ENCODE measurements at regions not wholly inside any gene's neighbourhood (a gene's known extent, or its start where the extent isn't known, plus 50 kb on each side); places are given as distances from the start of the nearest gene placed in this dataset.

DNA sequence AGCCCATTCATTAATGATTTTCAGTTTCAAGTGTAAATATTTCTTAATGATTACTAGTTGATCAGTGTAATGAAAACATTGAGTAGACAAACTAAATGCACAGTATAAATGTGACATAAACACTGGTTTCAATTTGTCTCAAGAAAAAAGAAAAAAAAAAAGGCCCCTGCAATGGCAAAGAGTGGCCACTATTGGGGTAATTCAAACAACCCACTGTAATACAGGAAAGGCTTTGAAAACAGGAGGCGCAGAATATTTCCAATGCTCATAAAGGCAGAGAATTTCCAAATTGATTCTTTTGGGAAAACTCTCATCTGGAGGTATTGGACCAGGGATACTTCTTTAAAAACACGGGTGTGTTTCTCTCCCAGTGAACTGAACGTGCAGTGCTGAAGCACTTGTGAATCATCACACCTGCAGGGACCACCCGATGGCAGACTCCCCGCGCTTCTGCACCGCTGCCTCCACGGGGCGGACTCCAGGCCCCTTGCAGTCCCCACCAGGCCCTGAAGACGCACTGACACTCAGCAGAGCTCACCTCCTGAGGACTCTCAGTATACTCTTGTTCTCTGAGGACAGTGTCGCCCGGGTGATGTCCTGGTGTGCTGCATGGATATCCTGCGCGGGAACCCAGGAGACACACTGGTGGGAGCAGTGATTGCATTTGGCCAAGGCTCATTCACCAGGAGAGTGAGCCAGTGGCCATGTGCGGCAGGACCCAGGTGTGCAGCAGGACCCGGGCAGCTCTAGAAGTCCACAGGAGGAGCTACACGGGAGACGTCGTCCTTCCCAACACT, 227.6 kb upstream of the IRX4 start:
- WGBS, 2 experiments (ENCODE audit: insufficient coverage in 2 of 2) = 87 to 92% methylated on average over 19 of the region's 19 CpGs
- Histone ChIP-seq H3K4me1 (ENCODE audit: control insufficient read depth, insufficient read depth, low read length, poor library complexity, severe bottlenecking) (no peaks in the 10 kb centered on the region), H3K27ac (ENCODE audit: low read depth, low read length, severe bottlenecking) (no peak overlapping the region), H3K36me3 (ENCODE audit: control insufficient read depth, insufficient read depth, low read length) (no peaks in the 10 kb centered on the region), H3K4me3 (ENCODE audit: extremely low read depth, insufficient read depth, low read length, poor library complexity, severe bottlenecking) (no peak overlapping the region), H3K9me3 (ENCODE audit: control insufficient read depth, low read length) (no peaks in the 10 kb centered on the region)

DNA sequence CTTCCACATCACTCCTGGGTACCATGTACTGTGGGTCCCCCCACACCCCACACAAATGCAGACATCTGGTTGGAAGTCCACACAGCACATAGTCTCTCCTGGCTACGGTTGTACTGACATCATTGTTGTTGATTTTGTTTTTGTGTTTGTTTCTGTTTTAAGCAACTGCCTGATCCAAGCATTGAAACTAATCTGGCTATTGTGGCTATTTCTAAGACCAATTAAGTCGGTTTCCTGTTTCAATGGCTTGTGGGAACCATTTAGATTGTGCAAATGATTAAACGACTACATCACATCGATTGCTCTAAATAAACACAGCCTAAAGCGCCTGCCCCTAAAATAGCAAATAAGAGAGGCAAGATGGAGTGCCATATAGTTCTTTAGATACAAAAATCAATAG, 226.8 kb upstream of the IRX4 start:
- no peaks in the 10 kb centered on the region for H3K36me3 ChIP-seq (ENCODE audit: control insufficient read depth, insufficient read depth, low read length)
- WGBS, 2 experiments (ENCODE audit: insufficient coverage in 2 of 2) = 83% methylated on average over 3 of the region's 5 CpGs; no CpG with 5 or more reads in 1 of the 2 experiments
- no peaks in the 10 kb centered on the region for H3K4me1 ChIP-seq (ENCODE audit: control insufficient read depth, insufficient read depth, low read length, poor library complexity, severe bottlenecking)
- H3K27ac ChIP-seq (ENCODE audit: low read depth, low read length, severe bottlenecking) = no peak overlapping the region
- no peaks in the 10 kb centered on the region for H3K9me3 ChIP-seq (ENCODE audit: control insufficient read depth, low read length)
- no peak overlapping the region for H3K4me3 ChIP-seq (ENCODE audit: extremely low read depth, insufficient read depth, low read length, poor library complexity, severe bottlenecking)

- no peak overlapping the region for H3K4me3 ChIP-seq (ENCODE audit: extremely low read depth, insufficient read depth, low read length, poor library complexity, severe bottlenecking)
- H3K27ac ChIP-seq (ENCODE audit: low read depth, low read length, severe bottlenecking) = no peak overlapping the region
- no peaks in the 10 kb centered on the region for H3K4me1 ChIP-seq (ENCODE audit: control insufficient read depth, insufficient read depth, low read length, poor library complexity, severe bottlenecking)
- WGBS, 2 experiments (ENCODE audit: insufficient coverage in 2 of 2) = 87% methylated on average over 2 of the region's 2 CpGs; no CpG with 5 or more reads in 1 of the 2 experiments
- no peaks in the 10 kb centered on the region for H3K36me3 ChIP-seq (ENCODE audit: control insufficient read depth, insufficient read depth, low read length)
- H3K9me3 ChIP-seq (ENCODE audit: control insufficient read depth, low read length) = no peaks in the 10 kb centered on the region
These were observed 224.0 kb upstream of the IRX4 start for GRCh38 chr5:2106721-2107120.

GRCh38 chr5:2105141-2105540, 222.4 kb upstream of the IRX4 start:
- no peaks in the 10 kb centered on the region for H3K4me1 ChIP-seq (ENCODE audit: control insufficient read depth, insufficient read depth, low read length, poor library complexity, severe bottlenecking)
- H3K9me3 ChIP-seq (ENCODE audit: control insufficient read depth, low read length) = no peaks in the 10 kb centered on the region
- WGBS, 2 experiments (ENCODE audit: insufficient coverage in 2 of 2) = 90 to 97% methylated on average over 12 of the region's 12 CpGs
- H3K4me3 ChIP-seq (ENCODE audit: extremely low read depth, insufficient read depth, low read length, poor library complexity, severe bottlenecking) = no peak overlapping the region
- H3K36me3 ChIP-seq (ENCODE audit: control insufficient read depth, insufficient read depth, low read length) = no peaks in the 10 kb centered on the region
- no peak overlapping the region for H3K27ac ChIP-seq (ENCODE audit: low read depth, low read length, severe bottlenecking)

DNA sequence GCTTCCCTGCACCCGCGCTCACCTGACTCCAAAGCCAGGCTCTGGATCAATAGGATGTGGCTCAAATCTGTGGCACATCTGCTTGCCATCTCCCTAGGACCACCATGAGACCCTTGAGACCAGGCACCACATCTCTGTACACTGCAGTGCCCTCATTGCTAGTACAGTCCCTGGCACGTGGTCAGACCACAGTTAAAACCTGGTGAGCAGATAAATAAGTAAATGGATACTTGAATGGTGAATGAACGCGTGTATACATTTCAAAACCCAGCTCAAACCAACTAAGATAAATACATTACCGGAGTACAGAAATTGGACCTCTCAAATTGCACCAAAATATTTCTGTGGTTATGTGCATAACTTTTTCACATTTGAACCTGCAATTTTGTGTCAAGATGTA, 221.2 kb upstream of the IRX4 start:
- Histone ChIP-seq H3K4me3 (ENCODE audit: extremely low read depth, insufficient read depth, low read length, poor library complexity, severe bottlenecking) (no peak overlapping the region), H3K4me1 (ENCODE audit: control insufficient read depth, insufficient read depth, low read length, poor library complexity, severe bottlenecking) (no peaks in the 10 kb centered on the region), H3K9me3 (ENCODE audit: control insufficient read depth, low read length) (no peaks in the 10 kb centered on the region), H3K36me3 (ENCODE audit: control insufficient read depth, insufficient read depth, low read length) (no peaks in the 10 kb centered on the region), H3K27ac (ENCODE audit: low read depth, low read length, severe bottlenecking) (no peak overlapping the region)
- WGBS, 2 experiments (ENCODE audit: insufficient coverage in 2 of 2) = 95 to 100% methylated on average over 2 of the region's 6 CpGs

DNA sequence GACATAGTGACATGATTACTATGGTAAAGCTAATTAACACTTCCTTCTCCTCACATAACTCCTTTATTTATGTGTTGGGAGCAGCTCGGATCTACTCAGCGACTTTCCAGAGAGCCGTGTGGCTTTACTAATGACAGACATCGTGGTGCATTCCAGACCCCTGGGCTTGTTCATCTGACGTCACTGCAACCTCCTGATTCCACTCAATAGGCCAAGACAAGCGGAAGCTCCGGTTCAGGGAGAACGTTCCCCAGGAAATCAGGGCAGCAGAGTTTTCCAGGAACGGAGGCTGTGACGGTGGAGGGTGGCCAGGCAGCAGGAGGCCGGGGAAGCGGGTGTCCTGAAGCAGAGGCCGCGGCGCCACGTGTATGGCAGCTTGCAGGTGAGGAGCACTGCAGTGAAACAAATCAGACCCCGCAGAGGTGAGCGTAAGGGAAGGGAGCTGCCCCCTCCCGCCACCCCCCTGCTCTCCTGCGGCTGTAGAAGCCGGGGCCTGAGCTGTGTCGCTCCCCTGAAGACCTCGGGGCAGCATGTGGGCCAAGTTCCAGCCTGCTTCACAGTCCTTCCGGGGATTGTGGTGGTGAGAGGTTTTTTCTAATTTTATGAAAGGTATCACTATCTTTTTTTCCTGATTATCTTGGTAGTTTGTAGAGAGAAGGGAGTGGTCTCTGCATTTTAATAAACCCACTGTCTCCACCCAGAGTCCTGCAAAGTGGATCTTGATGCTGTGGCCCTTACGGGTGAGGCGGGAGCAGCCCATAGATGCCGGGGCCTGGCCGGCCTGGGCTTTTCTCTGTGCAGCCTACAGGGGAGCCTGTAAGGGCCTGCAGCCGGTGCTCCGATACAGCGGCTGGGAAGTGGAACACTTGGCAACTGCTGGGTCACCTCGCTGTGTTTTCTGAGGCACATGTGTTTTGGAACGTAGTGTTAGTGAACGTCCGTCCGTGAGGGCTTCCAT, 220.4 kb upstream of the IRX4 start:
- WGBS, 2 experiments (ENCODE audit: insufficient coverage in 2 of 2) = 93% methylated on average over 30 to 31 of the region's 36 CpGs
- no peaks in the 10 kb centered on the region for H3K9me3 ChIP-seq (ENCODE audit: control insufficient read depth, low read length)
- H3K27ac ChIP-seq (ENCODE audit: low read depth, low read length, severe bottlenecking) = no peak overlapping the region
- no peaks in the 10 kb centered on the region for H3K36me3 ChIP-seq (ENCODE audit: control insufficient read depth, insufficient read depth, low read length)
- no peaks in the 10 kb centered on the region for H3K4me1 ChIP-seq (ENCODE audit: control insufficient read depth, insufficient read depth, low read length, poor library complexity, severe bottlenecking)
- no peak overlapping the region for H3K4me3 ChIP-seq (ENCODE audit: extremely low read depth, insufficient read depth, low read length, poor library complexity, severe bottlenecking)

DNA sequence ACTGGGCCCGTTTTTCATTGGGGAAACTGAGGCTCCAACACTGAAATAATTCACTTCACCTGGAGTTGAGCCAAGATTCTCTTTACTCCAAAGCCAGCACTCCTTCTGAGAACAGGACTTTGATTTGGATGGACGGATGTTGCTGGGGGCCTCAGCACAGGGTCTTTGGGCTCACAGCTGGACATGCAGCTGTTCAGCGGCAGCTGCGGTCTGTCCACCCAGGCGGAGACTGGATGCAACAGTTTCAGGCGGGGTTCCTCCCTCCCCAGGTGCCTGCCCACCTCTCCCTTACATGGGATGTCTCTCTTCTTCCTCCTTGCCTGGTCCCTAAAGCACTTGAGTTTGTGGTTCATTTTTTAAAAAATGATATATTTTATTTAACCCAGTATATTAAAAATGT, 219.0 kb upstream of the IRX4 start:
- Histone ChIP-seq H3K36me3 (ENCODE audit: control insufficient read depth, insufficient read depth, low read length) (no peaks in the 10 kb centered on the region), H3K4me3 (ENCODE audit: extremely low read depth, insufficient read depth, low read length, poor library complexity, severe bottlenecking) (no peak overlapping the region), H3K9me3 (ENCODE audit: control insufficient read depth, low read length) (no peaks in the 10 kb centered on the region), H3K27ac (ENCODE audit: low read depth, low read length, severe bottlenecking) (no peak overlapping the region), H3K4me1 (ENCODE audit: control insufficient read depth, insufficient read depth, low read length, poor library complexity, severe bottlenecking) (no peaks in the 10 kb centered on the region)
- WGBS, 2 experiments (ENCODE audit: insufficient coverage in 2 of 2) = 95% methylated on average over 4 of the region's 6 CpGs; no CpG with 5 or more reads in 1 of the 2 experiments

GRCh38 chr5:2096887-2097505, 214.3 kb upstream of the IRX4 start:
- H3K4me3 ChIP-seq (ENCODE audit: extremely low read depth, insufficient read depth, low read length, poor library complexity, severe bottlenecking) = no peak overlapping the region
- H3K4me1 ChIP-seq (ENCODE audit: control insufficient read depth, insufficient read depth, low read length, poor library complexity, severe bottlenecking) = no peaks in the 10 kb centered on the region
- H3K27ac ChIP-seq (ENCODE audit: low read depth, low read length, severe bottlenecking) = no peak overlapping the region
- no peaks in the 10 kb centered on the region for H3K36me3 ChIP-seq (ENCODE audit: control insufficient read depth, insufficient read depth, low read length)
- 82 to 84% methylated on average over 15 to 21 of the region's 22 CpGs for WGBS, 2 experiments (ENCODE audit: insufficient coverage in 2 of 2)
- H3K9me3 ChIP-seq (ENCODE audit: control insufficient read depth, low read length) = no peaks in the 10 kb centered on the region

- 95 to 97% methylated on average over 9 to 11 of the region's 12 CpGs for WGBS, 2 experiments (ENCODE audit: insufficient coverage in 2 of 2)
- H3K4me1 ChIP-seq (ENCODE audit: control insufficient read depth, insufficient read depth, low read length, poor library complexity, severe bottlenecking) = no peaks in the 10 kb centered on the region
- H3K9me3 ChIP-seq (ENCODE audit: control insufficient read depth, low read length) = no peaks in the 10 kb centered on the region
- no peak overlapping the region for H3K4me3 ChIP-seq (ENCODE audit: extremely low read depth, insufficient read depth, low read length, poor library complexity, severe bottlenecking)
- no peak overlapping the region for H3K27ac ChIP-seq (ENCODE audit: low read depth, low read length, severe bottlenecking)
- no peaks in the 10 kb centered on the region for H3K36me3 ChIP-seq (ENCODE audit: control insufficient read depth, insufficient read depth, low read length)
These were observed 212.3 kb upstream of the IRX4 start for GRCh38 chr5:2095011-2095410.

- 87 to 94% methylated on average over 9 to 15 of the region's 15 CpGs for WGBS, 2 experiments (ENCODE audit: insufficient coverage in 2 of 2)
- no peak overlapping the region for H3K4me3 ChIP-seq (ENCODE audit: extremely low read depth, insufficient read depth, low read length, poor library complexity, severe bottlenecking)
- H3K4me1 ChIP-seq (ENCODE audit: control insufficient read depth, insufficient read depth, low read length, poor library complexity, severe bottlenecking) = no peaks in the 10 kb centered on the region
- no peaks in the 10 kb centered on the region for H3K9me3 ChIP-seq (ENCODE audit: control insufficient read depth, low read length)
- no peak overlapping the region for H3K27ac ChIP-seq (ENCODE audit: low read depth, low read length, severe bottlenecking)
- H3K36me3 ChIP-seq (ENCODE audit: control insufficient read depth, insufficient read depth, low read length) = no peaks in the 10 kb centered on the region
These were observed 211.9 kb upstream of the IRX4 start for GRCh38 chr5:2094616-2094995.
